HCT116 (cell line): ENCODE measurements at regions not wholly inside any gene's neighbourhood (a gene's known extent, or its start where the extent isn't known, plus 50 kb on each side); places are given as distances from the start of the nearest gene placed in this dataset.

Experiments
- ATAC-seq: fragments of 200-7000 bp; cut with Tn5 transposase; 2 replicates; pipeline ENCODE4 v1.9.1; 2020; ENCODE audit warnings: mild to moderate bottlenecking, moderate library complexity
- BruUV-seq: library from RNA; stranded (reverse); fragments of 400-500 nt; replicated peaks from 2 replicates; lab custom pipeline; 2021; lab: Mats Ljungman, UMichigan
- CTCF ChIA-PET: fragments of 300-600 bp; sonication (Branson Sonifier 250); formaldehyde crosslinking; loops from one replicate; lab custom pipeline; 2021; ENCODE audit warnings: antibody characterized with exemption; lab: Charles Lee
- POLR2A ChIA-PET: fragments of 300-600, 350-600 bp; sonication (Branson Sonifier 250); formaldehyde crosslinking; loops from one replicate; lab custom pipeline; 2021; ENCODE audit warnings: antibody characterized with exemption; lab: Charles Lee
- RAD21 ChIA-PET, 2 experiments: fragments of 300-600 bp; sonication (Branson Sonifier 250); formaldehyde crosslinking; loops; one replicate each; lab custom pipeline; 2023; ENCODE audit warnings: low total read pairs in 2 of 2; ENCODE audit not compliant: uncharacterized antibody in 2 of 2, unreplicated experiment in 2 of 2, low non-redundant PET in 1 of 2; lab: Charles Lee
- DNase-seq: peaks from one replicate; pipeline ENCODE4 v3.0.0-alpha.2; 2010; ENCODE audit warnings: low read depth, low spot score
- H2AFZ ChIP-seq: fragments of 200-600 bp; shearing (Covaris generic), sonication (generic); 2 replicates; pipeline ENCODE4 v1.6.1; 2017; ENCODE audit warnings: low read depth, mixed run types, mixed read lengths, antibody characterized with exemption, low read length; ENCODE audit not compliant: poor library complexity, severe bottlenecking
- H3K27ac ChIP-seq: 2 replicates; pipeline ENCODE4 v1.5.1; 2012; ENCODE audit warnings: low read depth, low read length
- H3K27me3 ChIP-seq: fragments of 200-600 bp; sonication (generic); 2 replicates; pipeline ENCODE4 v1.6.1; 2016; ENCODE audit warnings: mixed run types, low read length, mixed read lengths; ENCODE audit not compliant: insufficient read depth
- H3K36me3 ChIP-seq, 2 experiments: fragments of 200-500 bp in 1 of 2; fragments of 200-600 bp in 1 of 2; sonication (Bioruptor generic) in 1 of 2; sonication (generic) in 1 of 2; 2 replicates each; pipeline versions ENCODE4 v1.5.1 to v1.6.1; 2014 to 2016; ENCODE audit warnings: low read length in 2 of 2, inconsistent platforms in 1 of 2, mixed read lengths in 1 of 2, mixed run types in 1 of 2; ENCODE audit not compliant: insufficient read depth in 2 of 2, control insufficient read depth in 1 of 2
- H3K4me1 ChIP-seq, 2 experiments: fragments of 200-600 bp in 1 of 2; sonication (generic) in 1 of 2; 2 replicates each; pipeline versions ENCODE4 v1.5.1 to v1.6.1; 2012 to 2017; ENCODE audit warnings: low read length in 2 of 2, inconsistent platforms in 1 of 2, mild to moderate bottlenecking in 1 of 2, mixed read lengths in 1 of 2, mixed run types in 1 of 2, moderate library complexity in 1 of 2; ENCODE audit not compliant: insufficient read depth in 2 of 2, control insufficient read depth in 1 of 2
- H3K4me2 ChIP-seq: fragments of 200-600 bp; sonication (generic); 2 replicates; pipeline ENCODE4 v1.6.1; 2017; ENCODE audit warnings: mixed run types, low read length, mixed read lengths
- H3K4me3 ChIP-seq, 2 experiments: fragments of 200-600 bp in 1 of 2; sonication (generic) in 1 of 2; replicated peaks in 1 of 2; 2 replicates each; pipeline ENCODE4 v1.5.1; 2011 to 2016; ENCODE audit warnings: low read length in 2 of 2, control low read depth in 1 of 2, low read depth in 1 of 2, mild to moderate bottlenecking in 1 of 2, mixed read lengths in 1 of 2, mixed run types in 1 of 2
- H3K79me2 ChIP-seq: fragments of 200-600 bp; sonication (generic); 2 replicates; pipeline ENCODE4 v1.6.1; 2017; ENCODE audit warnings: mild to moderate bottlenecking, mixed run types, low read length, moderate library complexity, mixed read lengths; ENCODE audit not compliant: insufficient read depth
- H3K9ac ChIP-seq: fragments of 200-600 bp; sonication (generic); 2 replicates; pipeline ENCODE4 v1.6.1; 2016; ENCODE audit warnings: low read length, mixed read lengths
- H3K9me2 ChIP-seq: fragments of 200-600 bp; sonication (generic), shearing (Covaris generic); 2 replicates; pipeline ENCODE4 v1.6.1; 2017; ENCODE audit warnings: mixed run types, mild to moderate bottlenecking, moderate library complexity; ENCODE audit not compliant: insufficient read depth
- H3K9me3 ChIP-seq, 2 experiments: fragments of 200-500 bp in 1 of 2; fragments of 200-600 bp in 1 of 2; sonication (Bioruptor generic) in 1 of 2; sonication (generic) in 1 of 2; 2 replicates each; pipeline ENCODE4 v1.6.1; 2014 to 2017; ENCODE audit warnings: low read length in 2 of 2, mixed read lengths in 2 of 2, inconsistent platforms in 1 of 2, low read depth in 1 of 2, mild to moderate bottlenecking in 1 of 2, mixed run types in 1 of 2, moderate library complexity in 1 of 2; ENCODE audit not compliant: control insufficient read depth in 1 of 2, insufficient read depth in 1 of 2
- H4K20me1 ChIP-seq: fragments of 200-600 bp; sonication (generic), shearing (Covaris generic); 2 replicates; pipeline ENCODE4 v1.6.1; 2017; ENCODE audit warnings: mixed run types, mild to moderate bottlenecking, moderate library complexity; ENCODE audit not compliant: insufficient read depth
- CEBPB ChIP-seq: IDR thresholded peaks from 2 replicates; pipeline ENCODE4 v1.6.1; 2012; ENCODE audit warnings: low read depth
- EGR1 ChIP-seq: IDR thresholded peaks from 2 replicates; pipeline ENCODE4 v1.6.1; 2012; ENCODE audit warnings: low read depth
- ELF1 ChIP-seq: IDR thresholded peaks from 2 replicates; pipeline ENCODE4 v1.6.1; 2012; ENCODE audit warnings: low read depth, borderline replicate concordance
- POLR2A ChIP-seq: IDR thresholded peaks from 2 replicates; pipeline ENCODE4 v1.7.0; 2011; ENCODE audit warnings: borderline replicate concordance; ENCODE audit not compliant: insufficient read depth, insufficient read length; ENCODE audit errors: extremely low read depth
- SP1 ChIP-seq: IDR thresholded peaks from 2 replicates; pipeline ENCODE4 v1.6.1; 2012; ENCODE audit warnings: low read depth
- SRF ChIP-seq: IDR thresholded peaks from 2 replicates; pipeline ENCODE4 v1.6.1; 2012; ENCODE audit warnings: low read depth
- intact Hi-C: fragments of 100-400 bp; cut with micrococcal nuclease; formaldehyde crosslinking; loops from 2 replicates; pipeline ENCODE4 v1.10.0; 2022
- TF ChIP-seq, protein P1 (sequence below): IDR thresholded peaks from 2 replicates; pipeline ENCODE4 v1.6.1; 2012
- TF ChIP-seq, protein P2 (sequence below), 3 experiments: fragments of 200-600 bp in 1 of 3; sonication (generic) in 1 of 3; IDR thresholded peaks in 2 of 3; conservative IDR thresholded peaks in 1 of 3; 2 replicates each; pipeline ENCODE4 v1.5.1; 2012 to 2017; ENCODE audit warnings: low read depth in 2 of 3, low read length in 2 of 3, antibody characterized with exemption in 1 of 3, borderline replicate concordance in 1 of 3, control low read depth in 1 of 3, mild to moderate bottlenecking in 1 of 3, mixed read lengths in 1 of 3, mixed run types in 1 of 3, moderate library complexity in 1 of 3; ENCODE audit not compliant: insufficient read depth in 1 of 3
- TF ChIP-seq, protein P3 (sequence below): IDR thresholded peaks from 2 replicates; pipeline ENCODE4 v1.6.1; 2011; ENCODE audit warnings: mild to moderate bottlenecking, low read length, moderate library complexity; ENCODE audit not compliant: insufficient replicate concordance; ENCODE audit errors: extremely low read depth
- TF ChIP-seq, protein P4 (sequence below): IDR thresholded peaks from 2 replicates; pipeline ENCODE4 v1.6.1; 2012; ENCODE audit warnings: low read depth

DNA sequence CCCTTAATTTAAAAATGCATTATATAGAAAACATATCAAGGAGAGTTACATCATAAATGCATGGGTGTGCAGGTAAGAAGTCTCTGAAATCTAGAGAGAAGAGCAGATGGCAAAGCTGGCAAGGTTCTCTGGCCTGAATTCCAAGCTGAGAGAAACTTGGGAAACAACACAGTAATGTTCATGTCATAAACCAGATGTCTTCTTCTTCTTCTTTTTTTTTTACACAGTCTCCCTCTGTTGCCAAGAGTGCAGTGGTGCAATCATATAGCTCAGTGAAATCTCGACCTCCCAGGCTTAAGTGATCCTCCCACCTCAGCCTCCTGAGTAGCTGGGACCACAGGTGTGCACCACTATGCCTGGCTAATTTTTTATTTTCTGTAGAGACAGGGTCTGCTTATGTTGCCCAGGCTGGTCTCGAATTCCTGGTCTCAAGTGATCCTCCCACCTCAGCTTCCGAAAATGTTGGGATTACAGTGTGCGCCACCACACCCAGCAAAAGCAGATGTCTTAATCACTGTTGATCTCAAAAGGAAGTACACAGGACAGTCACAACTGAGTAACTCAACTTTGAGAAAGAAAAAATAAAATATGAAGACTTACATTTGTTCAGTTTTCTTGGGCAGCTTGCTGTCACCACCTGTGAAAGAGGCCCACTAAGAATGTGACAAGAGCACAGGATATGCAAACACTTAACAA is 77.3 kb downstream of the DNAAF9 start:
- no peaks in the 10 kb centered on the region; a peak in 1 of 4 replicates for H3K36me3 ChIP-seq
- H3K79me2 ChIP-seq = no peaks in the 10 kb centered on the region
- BruUV-seq = no TSS peak
- POLR2A ChIA-PET = no interaction called here
- no peaks in the 10 kb centered on the region for H3K27me3 ChIP-seq
- no peak overlapping the region for H2AFZ ChIP-seq
- H3K9ac ChIP-seq = no peak overlapping the region
- no peaks in the 10 kb centered on the region for H4K20me1 ChIP-seq
- TF ChIP-seq, protein P1, sequence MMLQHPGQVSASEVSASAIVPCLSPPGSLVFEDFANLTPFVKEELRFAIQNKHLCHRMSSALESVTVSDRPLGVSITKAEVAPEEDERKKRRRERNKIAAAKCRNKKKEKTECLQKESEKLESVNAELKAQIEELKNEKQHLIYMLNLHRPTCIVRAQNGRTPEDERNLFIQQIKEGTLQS = no peak
- TF ChIP-seq, protein P2, sequence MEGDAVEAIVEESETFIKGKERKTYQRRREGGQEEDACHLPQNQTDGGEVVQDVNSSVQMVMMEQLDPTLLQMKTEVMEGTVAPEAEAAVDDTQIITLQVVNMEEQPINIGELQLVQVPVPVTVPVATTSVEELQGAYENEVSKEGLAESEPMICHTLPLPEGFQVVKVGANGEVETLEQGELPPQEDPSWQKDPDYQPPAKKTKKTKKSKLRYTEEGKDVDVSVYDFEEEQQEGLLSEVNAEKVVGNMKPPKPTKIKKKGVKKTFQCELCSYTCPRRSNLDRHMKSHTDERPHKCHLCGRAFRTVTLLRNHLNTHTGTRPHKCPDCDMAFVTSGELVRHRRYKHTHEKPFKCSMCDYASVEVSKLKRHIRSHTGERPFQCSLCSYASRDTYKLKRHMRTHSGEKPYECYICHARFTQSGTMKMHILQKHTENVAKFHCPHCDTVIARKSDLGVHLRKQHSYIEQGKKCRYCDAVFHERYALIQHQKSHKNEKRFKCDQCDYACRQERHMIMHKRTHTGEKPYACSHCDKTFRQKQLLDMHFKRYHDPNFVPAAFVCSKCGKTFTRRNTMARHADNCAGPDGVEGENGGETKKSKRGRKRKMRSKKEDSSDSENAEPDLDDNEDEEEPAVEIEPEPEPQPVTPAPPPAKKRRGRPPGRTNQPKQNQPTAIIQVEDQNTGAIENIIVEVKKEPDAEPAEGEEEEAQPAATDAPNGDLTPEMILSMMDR (IDR thresholded peaks at IDR 0.05 in 2 of 3, conservative IDR thresholded peaks at IDR 0.05 in 1 of 3; ENCODE audit: borderline replicate concordance in 1 of 3, insufficient read depth in 1 of 3, low read depth in 2 of 3, low read length in 2 of 3) = peak in 1 of 3 experiments; percentile 8; a peak in 1 of 6 replicates
- RAD21 ChIA-PET = no interaction called here
- H3K4me3 ChIP-seq = no peak overlapping the region
- intact Hi-C loops = no loop called here
- ATAC-seq (no peak; the same call in 1 of the 2 replicates), DNase-seq (no peak)
- H3K4me2 ChIP-seq = no peak overlapping the region
- H3K4me1 ChIP-seq = no peaks in the 10 kb centered on the region
- no peak overlapping the region for H3K27ac ChIP-seq
- CTCF ChIA-PET = interaction anchor here (1.6 kb wide), 1 partner anchor 277 kb away, joined by 3 read pairs; no protein-coding TSS in a partner anchor
- no peaks in the 10 kb centered on the region for H3K9me3 ChIP-seq
- H3K9me2 ChIP-seq = no peaks in the 10 kb centered on the region

DNA sequence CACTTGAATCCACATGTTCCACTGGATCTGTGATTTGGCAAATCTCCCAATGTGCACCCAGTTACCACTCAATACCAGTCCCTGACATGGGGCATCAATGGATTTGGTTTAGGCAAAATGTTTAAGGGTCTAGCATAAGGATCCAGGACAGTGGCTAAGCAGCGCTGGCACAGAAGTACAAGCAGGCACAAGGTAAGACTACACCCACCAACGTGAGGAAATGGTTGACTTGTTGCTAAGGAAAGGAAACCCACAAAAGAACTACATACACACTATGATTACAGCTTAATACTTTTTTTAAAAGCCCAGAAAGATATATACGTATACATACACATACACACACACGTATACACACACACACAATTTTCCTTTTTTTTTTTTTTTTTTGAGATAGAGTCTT is 79.0 kb downstream of the DNAAF9 start:
- H3K4me1 ChIP-seq = no peaks in the 10 kb centered on the region
- H3K9me3 ChIP-seq = no peaks in the 10 kb centered on the region
- no peak overlapping the region for H3K9ac ChIP-seq
- DNase-seq = no peak
- H3K4me3 ChIP-seq = no peak overlapping the region
- H3K27ac ChIP-seq = no peak overlapping the region
- POLR2A ChIA-PET = interaction anchor here (0.8 kb wide), 1 partner anchor 9 kb away, joined by 5 read pairs; no protein-coding TSS in a partner anchor
- H3K79me2 ChIP-seq = no peaks in the 10 kb centered on the region
- no TSS peak for BruUV-seq
- no peaks in the 10 kb centered on the region for H4K20me1 ChIP-seq
- no peak overlapping the region for H2AFZ ChIP-seq
- CTCF ChIA-PET = no interaction called here
- intact Hi-C loops = no loop called here
- ATAC-seq = no peak
- H3K9me2 ChIP-seq = no peaks in the 10 kb centered on the region
- no peak overlapping the region for H3K4me2 ChIP-seq
- H3K36me3 ChIP-seq = no peaks in the 10 kb centered on the region; a peak in 1 of 4 replicates
- no peaks in the 10 kb centered on the region for H3K27me3 ChIP-seq
- RAD21 ChIA-PET = no interaction called here
- TF ChIP-seq SP1 (no peak), ELF1 (no peak), SRF (no peak), CEBPB (no peak), POLR2A (no peak), EGR1 (no peak)
- TF ChIP-seq, protein P3, sequence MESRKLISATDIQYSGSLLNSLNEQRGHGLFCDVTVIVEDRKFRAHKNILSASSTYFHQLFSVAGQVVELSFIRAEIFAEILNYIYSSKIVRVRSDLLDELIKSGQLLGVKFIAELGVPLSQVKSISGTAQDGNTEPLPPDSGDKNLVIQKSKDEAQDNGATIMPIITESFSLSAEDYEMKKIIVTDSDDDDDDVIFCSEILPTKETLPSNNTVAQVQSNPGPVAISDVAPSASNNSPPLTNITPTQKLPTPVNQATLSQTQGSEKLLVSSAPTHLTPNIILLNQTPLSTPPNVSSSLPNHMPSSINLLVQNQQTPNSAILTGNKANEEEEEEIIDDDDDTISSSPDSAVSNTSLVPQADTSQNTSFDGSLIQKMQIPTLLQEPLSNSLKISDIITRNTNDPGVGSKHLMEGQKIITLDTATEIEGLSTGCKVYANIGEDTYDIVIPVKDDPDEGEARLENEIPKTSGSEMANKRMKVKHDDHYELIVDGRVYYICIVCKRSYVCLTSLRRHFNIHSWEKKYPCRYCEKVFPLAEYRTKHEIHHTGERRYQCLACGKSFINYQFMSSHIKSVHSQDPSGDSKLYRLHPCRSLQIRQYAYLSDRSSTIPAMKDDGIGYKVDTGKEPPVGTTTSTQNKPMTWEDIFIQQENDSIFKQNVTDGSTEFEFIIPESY = no peak
- TF ChIP-seq, protein P4, sequence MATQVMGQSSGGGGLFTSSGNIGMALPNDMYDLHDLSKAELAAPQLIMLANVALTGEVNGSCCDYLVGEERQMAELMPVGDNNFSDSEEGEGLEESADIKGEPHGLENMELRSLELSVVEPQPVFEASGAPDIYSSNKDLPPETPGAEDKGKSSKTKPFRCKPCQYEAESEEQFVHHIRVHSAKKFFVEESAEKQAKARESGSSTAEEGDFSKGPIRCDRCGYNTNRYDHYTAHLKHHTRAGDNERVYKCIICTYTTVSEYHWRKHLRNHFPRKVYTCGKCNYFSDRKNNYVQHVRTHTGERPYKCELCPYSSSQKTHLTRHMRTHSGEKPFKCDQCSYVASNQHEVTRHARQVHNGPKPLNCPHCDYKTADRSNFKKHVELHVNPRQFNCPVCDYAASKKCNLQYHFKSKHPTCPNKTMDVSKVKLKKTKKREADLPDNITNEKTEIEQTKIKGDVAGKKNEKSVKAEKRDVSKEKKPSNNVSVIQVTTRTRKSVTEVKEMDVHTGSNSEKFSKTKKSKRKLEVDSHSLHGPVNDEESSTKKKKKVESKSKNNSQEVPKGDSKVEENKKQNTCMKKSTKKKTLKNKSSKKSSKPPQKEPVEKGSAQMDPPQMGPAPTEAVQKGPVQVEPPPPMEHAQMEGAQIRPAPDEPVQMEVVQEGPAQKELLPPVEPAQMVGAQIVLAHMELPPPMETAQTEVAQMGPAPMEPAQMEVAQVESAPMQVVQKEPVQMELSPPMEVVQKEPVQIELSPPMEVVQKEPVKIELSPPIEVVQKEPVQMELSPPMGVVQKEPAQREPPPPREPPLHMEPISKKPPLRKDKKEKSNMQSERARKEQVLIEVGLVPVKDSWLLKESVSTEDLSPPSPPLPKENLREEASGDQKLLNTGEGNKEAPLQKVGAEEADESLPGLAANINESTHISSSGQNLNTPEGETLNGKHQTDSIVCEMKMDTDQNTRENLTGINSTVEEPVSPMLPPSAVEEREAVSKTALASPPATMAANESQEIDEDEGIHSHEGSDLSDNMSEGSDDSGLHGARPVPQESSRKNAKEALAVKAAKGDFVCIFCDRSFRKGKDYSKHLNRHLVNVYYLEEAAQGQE = no peak
- TF ChIP-seq, protein P1 = no peak
